SKM-1 treated with dmso at 0.1 percent for 144 hours (cell line): ENCODE measurements at regions not wholly inside any gene's neighbourhood (a gene's known extent, or its start where the extent isn't known, plus 50 kb on each side); places are given as distances from the start of the nearest gene placed in this dataset.
"Not testable (repeated sequence)": the region's sequence is repeated elsewhere in the genome, so short reads cannot be mapped to it uniquely, and the experiment has no call there.

ENCODE experiments used
- DNase-seq: peaks from one replicate; lab custom pipeline; 2025; ENCODE audit not compliant: unreplicated experiment; lab: John Stamatoyannopoulos, UW

GRCh38 chr9:75657015-75657414 is 233.5 kb upstream of the PCSK5 start:
- no peak for DNase-seq

- no peak for DNase-seq
Measured at GRCh38 chr9:75658301-75658905, 232.1 kb upstream of the PCSK5 start.

- no peak for DNase-seq
Measured at GRCh38 chr9:75664597-75664996, 225.9 kb upstream of the PCSK5 start.

- no peak for DNase-seq
Measured at GRCh38 chr9:75666856-75667554, 223.5 kb upstream of the PCSK5 start.

- DNase-seq = no peak
Measured at GRCh38 chr9:75669721-75670120, 220.8 kb upstream of the PCSK5 start.

GRCh38 chr9:75671354-75671753 is 219.1 kb upstream of the PCSK5 start:
- no peak for DNase-seq

GRCh38 chr9:75672478-75672877 is 218.0 kb upstream of the PCSK5 start:
- no peak for DNase-seq

GRCh38 chr9:75683591-75683990 is 206.9 kb upstream of the PCSK5 start:
- no peak for DNase-seq

- no peak for DNase-seq
Measured at GRCh38 chr9:75685062-75685461, 205.4 kb upstream of the PCSK5 start.

- no peak for DNase-seq
Measured at GRCh38 chr9:75687359-75687953, 203.0 kb upstream of the PCSK5 start.

- not testable (repeated sequence) for DNase-seq
Measured at GRCh38 chr9:75690551-75690950, 199.9 kb upstream of the PCSK5 start.

GRCh38 chr9:75691408-75691807 is 199.1 kb upstream of the PCSK5 start:
- DNase-seq = no peak

- no peak for DNase-seq
Measured at GRCh38 chr9:75692309-75692708, 198.2 kb upstream of the PCSK5 start.

GRCh38 chr9:75695921-75696320 is 194.6 kb upstream of the PCSK5 start:
- no peak for DNase-seq

- no peak for DNase-seq
Measured at GRCh38 chr9:75699017-75699416, 191.5 kb upstream of the PCSK5 start.

GRCh38 chr9:75699625-75700251 is 190.7 kb upstream of the PCSK5 start:
- DNase-seq = no peak

GRCh38 chr9:75700252-75700640 is 190.2 kb upstream of the PCSK5 start:
- no peak for DNase-seq

- DNase-seq = no peak
Measured at GRCh38 chr9:75707191-75707590, 183.3 kb upstream of the PCSK5 start.

GRCh38 chr9:75709698-75710097 is 180.8 kb upstream of the PCSK5 start:
- no peak for DNase-seq

GRCh38 chr9:75712700-75713099 is 177.8 kb upstream of the PCSK5 start:
- DNase-seq = no peak

GRCh38 chr9:75713335-75713734 is 177.1 kb upstream of the PCSK5 start:
- no peak for DNase-seq

GRCh38 chr9:75715360-75715759 is 175.1 kb upstream of the PCSK5 start:
- DNase-seq = no peak
